Chondrocyte (in vitro differentiated cells): ENCODE measurements at regions not wholly inside any gene's neighbourhood (a gene's known extent, or its start where the extent isn't known, plus 50 kb on each side); places are given as distances from the start of the nearest gene placed in this dataset.
"Not testable (repeated sequence)": the region's sequence is repeated elsewhere in the genome, so short reads cannot be mapped to it uniquely, and the experiment has no call there.

Source experiments
- DNase-seq: peaks from one replicate; pipeline ENCODE4 v3.0.0; 2021; ENCODE audit warnings: mixed read lengths, low spot score
- H3K27ac Mint-ChIP-seq: one replicate; pipeline ENCODE4 v1.8.0; 2021; ENCODE audit warnings: mild to moderate bottlenecking, moderate library complexity, mixed read lengths; ENCODE audit not compliant: unreplicated experiment
- H3K27me3 Mint-ChIP-seq: 2 replicates; pipeline ENCODE4 v1.8.0; 2021; ENCODE audit warnings: low read depth, mixed read lengths
- H3K36me3 Mint-ChIP-seq: 2 replicates; pipeline ENCODE4 v1.8.0; 2021; ENCODE audit warnings: low read depth, mixed read lengths
- H3K4me1 Mint-ChIP-seq: 2 replicates; pipeline ENCODE4 v1.8.0; 2021; ENCODE audit warnings: low read depth, mild to moderate bottlenecking, mixed read lengths
- H3K4me3 Mint-ChIP-seq: one replicate; pipeline ENCODE4 v1.8.0; 2021; ENCODE audit warnings: mild to moderate bottlenecking, moderate library complexity, mixed read lengths; ENCODE audit not compliant: unreplicated experiment
- H3K9me3 Mint-ChIP-seq: 2 replicates; pipeline ENCODE4 v1.8.0; 2021; ENCODE audit warnings: low read depth, mixed read lengths
- TF ChIP-seq, protein P1 (sequence below): fragments of 200-600 bp; sonication (generic); IDR thresholded peaks from 2 replicates; pipeline ENCODE4 v1.5.0; 2021; ENCODE audit warnings: antibody characterized with exemption, mild to moderate bottlenecking, moderate library complexity

DNA sequence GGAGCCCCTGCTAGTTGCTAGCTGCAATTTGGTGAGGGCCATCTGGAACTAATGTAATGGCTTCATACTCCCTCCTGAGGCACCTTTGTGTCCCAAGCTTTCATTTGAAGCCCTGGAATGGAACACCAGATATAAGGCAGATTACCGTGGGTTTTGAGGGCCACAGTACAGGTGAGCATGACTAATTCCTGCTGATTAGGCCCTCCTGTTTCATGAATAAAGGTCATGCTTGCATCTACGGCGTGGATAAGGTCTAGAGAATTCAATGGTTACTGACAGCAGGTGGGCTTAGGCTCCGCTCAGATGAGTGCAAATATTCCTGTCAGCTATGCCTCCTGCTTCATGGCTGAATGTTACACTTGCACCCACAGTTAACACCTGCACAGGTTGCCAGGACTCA is 495.4 kb downstream of the NAP1L3 start:
- no peaks in the 10 kb centered on the region for H3K4me1 Mint-ChIP-seq
- TF ChIP-seq, protein P1, sequence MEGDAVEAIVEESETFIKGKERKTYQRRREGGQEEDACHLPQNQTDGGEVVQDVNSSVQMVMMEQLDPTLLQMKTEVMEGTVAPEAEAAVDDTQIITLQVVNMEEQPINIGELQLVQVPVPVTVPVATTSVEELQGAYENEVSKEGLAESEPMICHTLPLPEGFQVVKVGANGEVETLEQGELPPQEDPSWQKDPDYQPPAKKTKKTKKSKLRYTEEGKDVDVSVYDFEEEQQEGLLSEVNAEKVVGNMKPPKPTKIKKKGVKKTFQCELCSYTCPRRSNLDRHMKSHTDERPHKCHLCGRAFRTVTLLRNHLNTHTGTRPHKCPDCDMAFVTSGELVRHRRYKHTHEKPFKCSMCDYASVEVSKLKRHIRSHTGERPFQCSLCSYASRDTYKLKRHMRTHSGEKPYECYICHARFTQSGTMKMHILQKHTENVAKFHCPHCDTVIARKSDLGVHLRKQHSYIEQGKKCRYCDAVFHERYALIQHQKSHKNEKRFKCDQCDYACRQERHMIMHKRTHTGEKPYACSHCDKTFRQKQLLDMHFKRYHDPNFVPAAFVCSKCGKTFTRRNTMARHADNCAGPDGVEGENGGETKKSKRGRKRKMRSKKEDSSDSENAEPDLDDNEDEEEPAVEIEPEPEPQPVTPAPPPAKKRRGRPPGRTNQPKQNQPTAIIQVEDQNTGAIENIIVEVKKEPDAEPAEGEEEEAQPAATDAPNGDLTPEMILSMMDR: no peak
- H3K4me3 Mint-ChIP-seq: no peak overlapping the region
- H3K9me3 Mint-ChIP-seq: peaks cover 40% of the 10 kb centered on the region
- no peak overlapping the region for H3K27ac Mint-ChIP-seq
- H3K36me3 Mint-ChIP-seq: no peaks in the 10 kb centered on the region
- no peak for DNase-seq
- no peaks in the 10 kb centered on the region for H3K27me3 Mint-ChIP-seq

DNA sequence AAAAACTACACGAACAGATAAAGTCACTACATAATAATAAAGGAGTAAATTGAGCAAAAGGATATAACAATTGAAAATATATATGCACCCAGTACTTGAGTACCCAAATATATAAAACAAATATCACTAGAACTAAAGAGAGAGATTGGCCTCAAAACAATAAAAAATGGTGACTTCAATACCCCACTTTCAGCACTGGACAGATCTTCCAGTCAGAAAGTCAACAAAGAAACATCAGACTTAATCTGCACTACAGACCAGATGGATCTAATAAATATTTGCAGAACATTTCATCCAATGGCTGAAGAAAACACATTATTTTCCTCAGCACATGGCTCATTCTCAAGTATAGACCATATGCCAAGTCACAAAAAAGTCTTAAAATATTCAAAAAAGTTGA is 503.6 kb downstream of the NAP1L3 start:
- H3K4me3 Mint-ChIP-seq: no peak overlapping the region
- no peaks in the 10 kb centered on the region for H3K27me3 Mint-ChIP-seq
- H3K9me3 Mint-ChIP-seq: peaks cover 53% of the 10 kb centered on the region
- TF ChIP-seq, protein P1: no peak
- DNase-seq: no peak
- no peaks in the 10 kb centered on the region for H3K36me3 Mint-ChIP-seq
- H3K27ac Mint-ChIP-seq: no peak overlapping the region
- no peaks in the 10 kb centered on the region for H3K4me1 Mint-ChIP-seq

DNA sequence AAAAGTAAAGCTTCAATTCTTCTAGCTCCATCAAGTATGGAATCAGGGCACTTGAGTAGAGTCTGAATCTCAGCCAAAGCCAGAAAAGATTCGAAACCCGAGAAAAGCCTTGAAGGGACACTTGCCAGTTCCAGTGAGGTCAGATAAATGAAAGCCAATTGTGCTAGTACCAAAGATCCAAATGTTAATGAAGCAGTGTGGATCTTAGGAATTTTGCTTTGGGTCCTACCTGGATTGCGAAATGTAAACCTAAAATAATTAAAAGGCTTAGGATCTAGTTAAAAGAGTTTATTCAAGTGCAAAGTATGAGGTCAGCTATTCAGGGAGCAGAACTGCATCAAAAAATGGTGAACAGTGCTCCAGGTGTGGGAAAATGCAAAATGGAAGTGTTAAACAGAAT is 552.6 kb downstream of the NAP1L3 start:
- peaks cover 4% of the 10 kb centered on the region for H3K9me3 Mint-ChIP-seq
- TF ChIP-seq, protein P1: no peak
- DNase-seq: no peak
- H3K27me3 Mint-ChIP-seq: no peaks in the 10 kb centered on the region
- H3K4me1 Mint-ChIP-seq: no peaks in the 10 kb centered on the region
- H3K27ac Mint-ChIP-seq: no peak overlapping the region
- no peaks in the 10 kb centered on the region for H3K36me3 Mint-ChIP-seq
- H3K4me3 Mint-ChIP-seq: no peak overlapping the region

DNA sequence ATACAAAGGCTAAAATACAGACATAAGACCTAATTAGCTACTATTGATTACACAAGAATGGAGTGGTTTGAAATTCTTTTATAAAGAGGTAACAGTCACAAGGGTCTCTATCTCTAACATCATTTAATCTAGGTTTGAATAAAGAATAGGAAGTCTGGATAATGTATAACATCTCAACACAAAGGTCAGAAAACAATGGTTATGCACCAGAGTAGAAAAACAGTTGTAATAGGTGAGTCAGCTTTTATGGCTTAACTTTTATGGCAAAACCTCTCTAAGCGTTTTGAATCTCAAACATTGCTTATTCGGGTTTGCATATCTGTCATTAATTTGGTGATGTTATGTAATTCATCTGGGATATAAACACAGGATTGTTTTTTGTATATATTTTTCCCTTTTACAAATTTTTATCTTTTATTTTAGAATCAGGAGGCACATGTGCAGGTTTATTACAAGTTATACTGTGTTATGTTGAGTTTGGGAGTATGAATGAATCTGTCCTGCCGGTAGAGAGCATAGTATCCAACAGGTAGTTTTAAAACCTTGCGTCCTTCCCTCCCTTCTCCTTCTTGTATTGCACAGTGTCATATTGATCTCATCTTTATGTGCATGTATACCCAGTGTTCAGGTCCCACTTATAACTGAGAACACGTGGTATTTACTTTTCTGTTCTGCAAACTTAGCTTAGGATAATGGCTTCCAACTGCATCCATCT is 569.9 kb downstream of the NAP1L3 start:
- H3K27me3 Mint-ChIP-seq, DNase-seq, H3K4me1 Mint-ChIP-seq, H3K36me3 Mint-ChIP-seq, H3K27ac Mint-ChIP-seq, H3K4me3 Mint-ChIP-seq: not testable (repeated sequence)
- H3K9me3 Mint-ChIP-seq: peaks cover 15% of the 10 kb centered on the region

DNA sequence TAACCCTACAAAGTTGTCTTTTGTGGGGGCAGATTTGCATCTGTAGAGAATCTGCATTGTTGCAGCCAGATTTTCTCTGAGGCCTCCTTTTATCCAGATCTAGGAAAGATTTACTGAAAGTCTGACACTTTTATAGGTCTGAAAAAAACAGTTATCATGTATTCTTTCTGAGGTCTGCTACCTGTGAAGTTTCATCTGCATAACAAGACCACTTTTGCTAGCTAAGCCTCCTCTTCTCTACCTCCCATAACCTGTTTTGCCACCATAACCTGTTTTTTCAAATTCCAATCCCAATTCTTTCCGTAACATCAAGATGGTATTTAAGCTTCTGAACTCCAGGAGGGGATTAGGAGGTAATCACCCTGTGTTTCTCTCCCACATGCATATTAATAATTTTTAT is 577.8 kb downstream of the NAP1L3 start:
- not testable (repeated sequence) for H3K9me3 Mint-ChIP-seq, H3K36me3 Mint-ChIP-seq, H3K4me3 Mint-ChIP-seq, H3K4me1 Mint-ChIP-seq, DNase-seq, H3K27me3 Mint-ChIP-seq, H3K27ac Mint-ChIP-seq

DNA sequence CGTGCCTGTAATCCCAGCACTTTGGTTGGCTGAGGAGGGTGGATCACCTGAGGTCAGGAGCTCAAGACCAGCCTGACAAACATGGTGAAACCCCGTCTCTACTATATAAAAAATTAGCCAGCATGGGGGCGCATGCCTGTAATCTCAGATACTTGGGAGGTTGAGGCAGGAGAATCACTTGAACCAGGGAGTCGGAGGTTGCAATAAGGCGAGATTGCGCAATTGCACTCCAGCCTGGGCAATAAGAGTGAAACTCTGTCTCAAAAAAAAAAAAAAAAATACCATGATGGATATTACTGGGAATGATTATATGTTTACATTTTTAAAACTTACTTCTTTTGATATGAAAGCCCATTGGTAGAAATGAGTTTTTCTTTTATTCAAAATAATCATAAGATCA is 594.5 kb downstream of the NAP1L3 start:
- not testable (repeated sequence) for H3K4me1 Mint-ChIP-seq

DNA sequence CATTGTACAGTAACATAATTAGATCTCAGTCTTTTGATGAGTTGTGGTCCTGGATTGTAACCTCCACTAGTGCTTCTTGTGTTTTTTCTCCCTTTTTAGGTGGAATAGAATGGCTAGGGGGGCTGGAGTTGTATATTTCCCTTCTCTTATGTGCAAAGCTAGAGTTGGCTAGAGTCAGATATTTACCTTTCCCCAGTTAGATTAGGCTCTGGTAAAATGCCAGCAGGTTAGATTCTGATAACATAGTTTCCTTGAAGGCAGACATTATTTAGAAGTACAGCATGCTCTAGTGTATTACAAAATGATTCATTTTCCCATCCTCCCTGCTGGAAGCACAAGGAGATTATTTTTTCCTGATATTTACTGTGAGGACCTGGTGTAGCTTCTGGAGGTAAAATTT is 618.1 kb downstream of the NAP1L3 start:
- not testable (repeated sequence) for H3K9me3 Mint-ChIP-seq, H3K27ac Mint-ChIP-seq, H3K27me3 Mint-ChIP-seq, DNase-seq, H3K4me1 Mint-ChIP-seq, H3K4me3 Mint-ChIP-seq, H3K36me3 Mint-ChIP-seq

More for the DNA sequence above, 594.5 kb downstream of the NAP1L3 start:
- H3K27me3 Mint-ChIP-seq, H3K4me3 Mint-ChIP-seq, DNase-seq, H3K9me3 Mint-ChIP-seq, H3K27ac Mint-ChIP-seq, H3K36me3 Mint-ChIP-seq: not testable (repeated sequence)

DNA sequence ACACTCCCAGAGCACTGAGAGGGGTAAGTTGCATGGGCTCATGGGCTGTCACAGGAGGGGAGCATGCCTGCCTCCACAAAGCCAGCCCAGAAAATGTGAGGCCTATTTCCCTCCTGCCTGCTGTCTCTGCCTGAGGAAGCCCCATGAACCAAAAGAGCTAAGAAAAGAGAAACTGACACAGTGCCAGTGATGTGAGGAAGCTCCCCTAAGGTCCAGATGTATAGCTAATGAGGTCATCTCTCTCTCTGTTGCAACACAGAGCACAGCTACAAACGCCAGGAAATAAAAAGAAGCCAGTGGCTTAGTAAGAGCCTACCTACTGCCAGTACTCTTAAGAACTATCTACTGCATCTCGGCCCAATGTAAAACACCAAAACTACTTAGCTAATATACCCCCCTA is 653.5 kb downstream of the NAP1L3 start:
- peaks cover 18% of the 10 kb centered on the region for H3K9me3 Mint-ChIP-seq
- DNase-seq, H3K27me3 Mint-ChIP-seq, H3K4me1 Mint-ChIP-seq, H3K27ac Mint-ChIP-seq, H3K4me3 Mint-ChIP-seq, H3K36me3 Mint-ChIP-seq: not testable (repeated sequence)

DNA sequence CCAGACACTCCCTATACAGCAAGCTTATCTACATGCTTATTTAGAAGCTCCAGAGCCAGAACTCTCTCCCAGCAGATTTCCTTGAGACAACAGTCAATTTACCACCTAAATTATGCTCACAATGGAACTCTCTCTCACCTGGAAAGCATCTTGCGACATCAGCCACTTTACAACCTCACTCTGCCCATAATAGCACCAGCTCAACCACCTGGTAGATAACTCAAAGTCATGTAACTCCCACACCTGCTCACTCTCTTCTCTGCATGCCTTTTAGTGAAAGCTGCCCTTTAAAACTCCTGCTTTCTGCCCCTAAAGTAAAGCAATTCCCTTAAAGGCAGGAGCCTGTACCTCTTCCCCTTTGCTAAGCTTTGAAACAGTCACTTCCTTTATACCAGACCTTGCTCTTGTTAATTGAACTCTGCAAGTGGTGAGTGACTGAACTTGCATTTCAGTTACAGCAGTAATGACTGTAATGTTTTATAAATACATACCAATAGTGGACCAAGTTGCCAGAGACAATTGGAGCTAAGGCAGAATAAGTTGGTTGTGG is 658.8 kb downstream of the NAP1L3 start:
- not testable (repeated sequence) for H3K4me3 Mint-ChIP-seq, H3K9me3 Mint-ChIP-seq, H3K27ac Mint-ChIP-seq, H3K4me1 Mint-ChIP-seq, DNase-seq, H3K36me3 Mint-ChIP-seq, H3K27me3 Mint-ChIP-seq
